Ovary (tissue), 7 donors: ENCODE measurements at regions not wholly inside any gene's neighbourhood (a gene's known extent, or its start where the extent isn't known, plus 50 kb on each side); places are given as distances from the start of the nearest gene placed in this dataset.

Experiments
- DNase-seq, 5 donors: peaks; one replicate each; pipeline ENCODE4 v3.0.0-alpha.2; 2019 to 2020
- H3K27ac ChIP-seq, 2 donors: fragments of 200-600 bp; one replicate each; pipeline versions ENCODE4 v1.5.1 to v1.8.0; 2019 to 2022
- H3K27me3 ChIP-seq: fragments of 200-600 bp; one replicate; pipeline ENCODE4 v1.8.0; 2022
- H3K36me3 ChIP-seq: fragments of 200-600 bp; sonication (generic); one replicate; pipeline ENCODE4 v1.5.1; 2019
- H3K4me1 ChIP-seq: one replicate; pipeline ENCODE4 v1.8.1; 2013; ENCODE audit warnings: mild to moderate bottlenecking, moderate library complexity; ENCODE audit not compliant: insufficient read depth
- H3K4me3 ChIP-seq: fragments of 200-600 bp; sonication (generic); one replicate; pipeline ENCODE4 v1.5.1; 2017
- H3K9me3 ChIP-seq, 2 donors: fragments of 200-600 bp in 1 of 2; sonication (generic) in 1 of 2; one replicate each; pipeline versions ENCODE4 v1.5.1 to v1.8.1; 2013 to 2019; ENCODE audit warnings: mild to moderate bottlenecking in 1 of 2, moderate library complexity in 1 of 2
- CTCF ChIP-seq, 3 donors: fragments of 450-650 bp in 2 of 3; fragments of 200-600 bp in 1 of 3; IDR thresholded peaks; one replicate each; pipeline versions ENCODE4 v1.5.1 to v1.8.0; 2016 to 2022; ENCODE audit warnings: antibody characterized with exemption in 3 of 3, mild to moderate bottlenecking in 1 of 3
- EP300 ChIP-seq: sonication (generic); formaldehyde crosslinking; IDR thresholded peaks from one replicate; pipeline ENCODE4 v1.6.1; 2017; ENCODE audit warnings: antibody characterized with exemption
- POLR2A ChIP-seq: fragments of 450-650 bp; IDR thresholded peaks from one replicate; pipeline ENCODE4 v1.6.1; 2017; ENCODE audit warnings: antibody characterized with exemption, mild to moderate bottlenecking, moderate library complexity
- WGBS, 3 donors: extraction: QIAGEN DNeasy Blood & Tissue Kit in 1 of 3; methylation state at CpG; one replicate each; pipeline versions ENCODE4 v1.1.5 to v1.1.7; 2013 to 2017; 5-methylcytosine and 5-hydroxymethylcytosine counted together
- intact Hi-C, 4 donors: fragments of 100-400 bp; cut with DNase I; formaldehyde crosslinking; loops; one replicate each; pipeline versions ENCODE4 v1.11.0 to v1.15.1; 2022 to 2023
- donor health status: DM: no; HTN: no; CAD: no; lungs with moderate emphysema.
- donor health status: DM: no; HTN: no; CAD: no.
- donor health status: Bipolar disorder and iron deficiency.
- donor health status: DM: no; HTN: no; CAD: no.
- donor health status: DM: yes; HTN: yes; CAD: no.

GRCh38 chr13:22243469-22244163 is 572.7 kb downstream of the FGF9 start:
- intact Hi-C loops: no loop called here
- H3K4me1 ChIP-seq: no peaks in the 10 kb centered on the region
- no peaks in the 10 kb centered on the region for H3K9me3 ChIP-seq
- 77 to 82% (median 79%) methylated on average over 9 of the region's 9 CpGs for WGBS, 3 donors
- no peak for DNase-seq
- no peaks in the 10 kb centered on the region for H3K27me3 ChIP-seq
- no peak overlapping the region for H3K4me3 ChIP-seq
- H3K27ac ChIP-seq: no peak overlapping the region
- TF ChIP-seq CTCF (IDR thresholded peaks at IDR 0.05): no peak
- no peak for TF ChIP-seq POLR2A
- TF ChIP-seq EP300: no peak
- no peaks in the 10 kb centered on the region for H3K36me3 ChIP-seq

DNA sequence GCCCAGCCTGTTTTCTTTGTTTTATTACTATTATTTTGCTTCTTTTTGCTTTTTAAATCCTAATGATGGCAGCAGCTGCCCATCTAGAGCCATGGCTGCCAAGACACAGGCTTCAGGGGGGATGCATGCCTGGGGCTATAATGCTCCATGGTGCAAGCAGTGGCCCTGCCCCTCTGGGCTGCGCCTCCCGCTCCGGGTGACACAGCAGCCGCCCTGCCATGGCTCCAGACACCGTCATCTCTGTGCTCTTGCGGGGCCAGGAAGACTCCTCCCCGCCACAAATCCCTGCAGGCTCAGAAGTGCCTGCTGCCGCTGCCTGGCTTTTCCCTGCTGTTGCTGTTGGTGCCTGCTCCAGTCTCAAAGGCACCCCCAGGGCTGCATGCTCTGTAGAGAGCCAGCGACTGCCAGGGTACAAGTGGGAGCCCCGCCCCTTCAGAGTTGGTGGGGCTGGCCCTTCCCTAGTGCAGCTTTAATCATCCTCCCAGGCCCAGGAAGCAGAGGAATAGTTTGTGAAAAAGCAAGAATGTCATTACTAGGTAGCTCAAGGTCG is 581.5 kb downstream of the FGF9 start:
- no peaks in the 10 kb centered on the region for H3K9me3 ChIP-seq
- no peak overlapping the region for H3K27ac ChIP-seq
- no peaks in the 10 kb centered on the region for H3K4me1 ChIP-seq
- intact Hi-C loops: no loop called here
- 91 to 94% (median 92%) methylated on average over 11 of the region's 11 CpGs for WGBS, 3 donors
- DNase-seq: no peak
- TF ChIP-seq POLR2A (no peak), EP300 (no peak), CTCF (IDR thresholded peaks at IDR 0.05) (no peak)
- no peaks in the 10 kb centered on the region for H3K36me3 ChIP-seq
- H3K4me3 ChIP-seq: no peak overlapping the region
- H3K27me3 ChIP-seq: no peaks in the 10 kb centered on the region

DNA sequence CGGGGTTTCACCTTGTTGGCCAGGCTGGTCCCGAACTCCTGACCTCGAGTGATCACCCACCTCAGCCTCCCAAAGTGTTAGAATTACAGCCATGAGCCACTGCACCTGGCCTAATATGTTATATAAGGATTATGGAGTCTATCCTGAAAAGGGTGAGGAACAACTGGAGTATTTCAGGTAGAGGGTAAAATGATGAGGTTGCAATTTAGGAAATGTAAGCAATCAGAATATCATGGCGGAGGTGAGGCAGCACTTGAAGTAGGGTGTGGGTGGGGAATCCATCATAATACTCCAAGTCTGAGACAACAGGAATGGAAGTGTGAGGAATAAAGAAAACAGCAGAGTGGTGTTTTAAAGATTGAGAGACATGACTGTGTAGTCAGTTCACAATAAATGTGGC is 582.2 kb downstream of the FGF9 start:
- no peaks in the 10 kb centered on the region for H3K4me1 ChIP-seq
- no peaks in the 10 kb centered on the region for H3K36me3 ChIP-seq
- H3K27ac ChIP-seq: no peak overlapping the region
- 95 to 96% (median 96%) methylated on average over 4 of the region's 4 CpGs for WGBS, 3 donors
- DNase-seq: no peak
- no peaks in the 10 kb centered on the region for H3K9me3 ChIP-seq
- no peaks in the 10 kb centered on the region for H3K27me3 ChIP-seq
- intact Hi-C loops: no loop called here
- H3K4me3 ChIP-seq: no peak overlapping the region
- TF ChIP-seq CTCF (IDR thresholded peaks at IDR 0.05) (no peak), EP300 (no peak), POLR2A (no peak)

DNA sequence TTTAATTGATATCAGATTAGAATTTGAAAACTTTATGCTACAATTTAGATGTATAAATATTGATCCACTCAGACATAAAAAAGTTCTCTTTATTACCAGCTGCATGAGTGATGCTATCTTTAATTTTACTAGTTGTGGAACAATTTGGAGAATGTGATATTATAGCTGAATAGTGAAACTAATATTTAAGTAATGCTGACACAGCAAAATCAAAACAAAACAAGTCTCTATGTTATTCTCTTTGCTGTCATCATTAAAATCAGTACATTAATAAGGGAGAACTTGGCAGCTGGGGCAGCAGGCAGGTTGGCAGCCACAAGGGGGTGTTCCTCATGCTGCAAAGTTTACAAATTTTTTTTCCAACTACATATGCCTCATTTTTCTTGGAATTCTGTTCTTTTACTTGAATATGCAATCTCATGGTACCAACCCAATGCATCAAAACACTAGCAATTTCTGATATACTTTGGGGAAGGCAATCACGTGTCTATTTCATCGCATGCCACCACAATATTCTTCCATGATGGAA is 585.3 kb downstream of the FGF9 start:
- Histone ChIP-seq H3K36me3 (no peaks in the 10 kb centered on the region), H3K9me3 (no peaks in the 10 kb centered on the region), H3K4me3 (no peak overlapping the region), H3K4me1 (no peaks in the 10 kb centered on the region), H3K27ac (no peak overlapping the region), H3K27me3 (no peaks in the 10 kb centered on the region)
- no peak for TF ChIP-seq EP300
- TF ChIP-seq POLR2A: no peak
- TF ChIP-seq CTCF (IDR thresholded peaks at IDR 0.05): no peak
- no peak for DNase-seq
- 85 to 88% (median 86%) methylated on average over 2 of the region's 2 CpGs for WGBS, 3 donors
- intact Hi-C loops: no loop called here
